ENCODE measurements at regions not wholly inside any gene's neighbourhood (a gene's known extent, or its start where the extent isn't known, plus 50 kb on each side); places are given as distances from the start of the nearest gene placed in this dataset.

- no peak for TF ChIP-seq CTCF (IDR thresholded peaks at IDR 0.05; ENCODE audit: borderline replicate concordance, control extremely low read depth, extremely low read depth, insufficient read depth, missing control alignments)
- DNase-seq (ENCODE audit: low spot score) = no peak
- in situ Hi-C loops (cut with MboI; ENCODE audit: low sequenced_read_pairs, unreplicated experiment) = no loop called here
These were observed 123.0 kb upstream of the KL start for GRCh38 chr13:32893176-32893575.

- no peak for TF ChIP-seq CTCF (IDR thresholded peaks at IDR 0.05; ENCODE audit: borderline replicate concordance, control extremely low read depth, extremely low read depth, insufficient read depth, missing control alignments)
- DNase-seq (ENCODE audit: low spot score) = no peak
- in situ Hi-C loops (cut with MboI; ENCODE audit: low sequenced_read_pairs, unreplicated experiment) = no loop called here
These were observed 121.6 kb upstream of the KL start for GRCh38 chr13:32894589-32895001.

- TF ChIP-seq CTCF (IDR thresholded peaks at IDR 0.05; ENCODE audit: borderline replicate concordance, control extremely low read depth, extremely low read depth, insufficient read depth, missing control alignments) = no peak
- in situ Hi-C loops (cut with MboI; ENCODE audit: low sequenced_read_pairs, unreplicated experiment) = no loop called here
These were observed 120.9 kb upstream of the KL start for GRCh38 chr13:32895296-32895695.

GRCh38 chr13:32897296-32897695 is 118.9 kb upstream of the KL start:
- DNase-seq (ENCODE audit: low spot score) = no peak
- no peak for TF ChIP-seq CTCF (IDR thresholded peaks at IDR 0.05; ENCODE audit: borderline replicate concordance, control extremely low read depth, extremely low read depth, insufficient read depth, missing control alignments)
- in situ Hi-C loops (cut with MboI; ENCODE audit: low sequenced_read_pairs, unreplicated experiment) = no loop called here

More at GRCh38 chr13:32895296-32895695, 120.9 kb upstream of the KL start:
- no peak for DNase-seq (ENCODE audit: low spot score)

GRCh38 chr13:32902029-32902780 is 114.0 kb upstream of the KL start:
- in situ Hi-C loops (cut with MboI; ENCODE audit: low sequenced_read_pairs, unreplicated experiment) = loop anchor here (25.0 kb wide), 1 partner anchor 315 kb away; the partner anchor contains the start of gene PDS5B
- DNase-seq (ENCODE audit: low spot score) = no peak
- TF ChIP-seq CTCF (IDR thresholded peaks at IDR 0.05; ENCODE audit: borderline replicate concordance, control extremely low read depth, extremely low read depth, insufficient read depth, missing control alignments) = no peak

- DNase-seq (ENCODE audit: low spot score) = no peak
- no peak for TF ChIP-seq CTCF (IDR thresholded peaks at IDR 0.05; ENCODE audit: borderline replicate concordance, control extremely low read depth, extremely low read depth, insufficient read depth, missing control alignments)
- in situ Hi-C loops (cut with MboI; ENCODE audit: low sequenced_read_pairs, unreplicated experiment) = loop anchor here (25.0 kb wide), 1 partner anchor 316 kb away; the partner anchor contains the start of gene PDS5B
These were observed 113.3 kb upstream of the KL start for GRCh38 chr13:32902874-32903273.
